H1 (cell line): ENCODE measurements at regions not wholly inside any gene's neighbourhood (a gene's known extent, or its start where the extent isn't known, plus 50 kb on each side); places are given as distances from the start of the nearest gene placed in this dataset.

Experiments
- CTCF ChIA-PET: fragments of 300-600 bp; sonication (Branson Sonifier 250); formaldehyde crosslinking; loops from one replicate; lab custom pipeline; 2021; ENCODE audit not compliant: partially characterized antibody; lab: Charles Lee
- POLR2A ChIA-PET: fragments of 300-600 bp; sonication (Branson Sonifier 250); formaldehyde crosslinking; loops from one replicate; lab custom pipeline; 2021; ENCODE audit warnings: inconsistent platforms; ENCODE audit not compliant: partially characterized antibody; lab: Charles Lee
- DNase-seq, 2 experiments: peaks; one replicate each; pipeline versions ENCODE4 v3.0.0 to v3.0.0-alpha.2; 2010 to 2022; ENCODE audit warnings: low spot score in 2 of 2, low read depth in 1 of 2, mixed read lengths in 1 of 2
- FAIRE-seq: peaks from 2 replicates; lab custom pipeline; 2011; peaks lifted over from hg19 to GRCh38; lab: Jason Lieb, UNC
- H2AFZ ChIP-seq: 2 replicates; pipeline ENCODE4 v1.8.1; 2012; ENCODE audit warnings: low read length, inconsistent platforms
- H2AK5ac ChIP-seq: 2 replicates; pipeline ENCODE4 v1.6.1; 2013; ENCODE audit warnings: low read depth, low read length
- H2BK120ac ChIP-seq: replicated peaks from 2 replicates; pipeline ENCODE3; 2013; ENCODE audit warnings: low read depth, low read length, inconsistent platforms
- H2BK12ac ChIP-seq: 2 replicates; pipeline ENCODE4 v1.6.1; 2013; ENCODE audit warnings: low read depth, low read length
- H2BK15ac ChIP-seq: 2 replicates; pipeline ENCODE4 v1.6.1; 2013; ENCODE audit warnings: low read length
- H2BK20ac ChIP-seq: 2 replicates; pipeline ENCODE4 v1.6.1; 2013; ENCODE audit warnings: low read length
- H2BK5ac ChIP-seq: 2 replicates; pipeline ENCODE4 v1.6.1; 2013; ENCODE audit warnings: low read depth, low read length
- H3K14ac ChIP-seq: 2 replicates; pipeline ENCODE4 v1.6.1; 2013; ENCODE audit warnings: inconsistent platforms; ENCODE audit not compliant: insufficient read length
- H3K18ac ChIP-seq: 2 replicates; pipeline ENCODE4 v1.6.1; 2013; ENCODE audit warnings: low read length; ENCODE audit errors: extremely low read depth
- H3K23ac ChIP-seq: 2 replicates; pipeline ENCODE4 v1.6.1; 2013; ENCODE audit warnings: inconsistent platforms; ENCODE audit not compliant: insufficient read length
- H3K23me2 ChIP-seq: 2 replicates; pipeline ENCODE4 v1.6.1; 2013; ENCODE audit warnings: low read depth, low read length
- H3K27ac ChIP-seq: 2 replicates; pipeline ENCODE4 v1.6.1; 2011; ENCODE audit warnings: low read depth, low read length, inconsistent platforms
- H3K27me3 ChIP-seq, 4 experiments: replicated peaks in 1 of 4; 1 replicate in 1 of 4; 2 replicates in 3 of 4; pipeline versions ENCODE4 v1.6.1 to v1.8.1; 2011 to 2013; ENCODE audit warnings: low read length in 3 of 4, mild to moderate bottlenecking in 3 of 4, inconsistent platforms in 2 of 4, mixed read lengths in 2 of 4, moderate library complexity in 1 of 4; ENCODE audit not compliant: control insufficient read depth in 3 of 4, insufficient read depth in 3 of 4; ENCODE audit errors: extremely low read depth in 1 of 4
- H3K36me3 ChIP-seq, 4 experiments: 2 replicates each; pipeline versions ENCODE4 v1.6.1 to v1.8.1; 2011 to 2013; ENCODE audit warnings: mild to moderate bottlenecking in 4 of 4, low read length in 3 of 4, moderate library complexity in 2 of 4, control low read depth in 1 of 4, inconsistent platforms in 1 of 4; ENCODE audit not compliant: insufficient read depth in 4 of 4, control insufficient read depth in 2 of 4
- H3K4ac ChIP-seq: replicated peaks from 2 replicates; pipeline ENCODE3; 2013; ENCODE audit warnings: low read length, low read depth, mixed read lengths, inconsistent platforms; ENCODE audit not compliant: insufficient read length
- H3K4me1 ChIP-seq, 4 experiments: replicated peaks in 1 of 4; 1 replicate in 1 of 4; 2 replicates in 3 of 4; pipeline versions ENCODE4 v1.6.1 to v1.8.1; 2011 to 2013; ENCODE audit warnings: low read length in 3 of 4, inconsistent platforms in 2 of 4, mixed read lengths in 1 of 4; ENCODE audit not compliant: insufficient read depth in 4 of 4, control insufficient read depth in 3 of 4
- H3K4me2 ChIP-seq, 2 experiments: 2 replicates each; pipeline versions ENCODE4 v1.6.1 to v1.8.1; 2011 to 2013; ENCODE audit warnings: low read depth in 2 of 2, low read length in 2 of 2, control low read depth in 1 of 2, inconsistent platforms in 1 of 2, mild to moderate bottlenecking in 1 of 2; ENCODE audit not compliant: insufficient read depth in 1 of 2
- H3K4me3 ChIP-seq, 4 experiments: fragments of 200-600, 300-600 bp in 1 of 4; sonication (generic), shearing (Covaris generic), sonication (Bioruptor Twin) in 1 of 4; 2 replicates each; pipeline versions ENCODE4 v1.5.1 to v1.8.1; 2011 to 2016; ENCODE audit warnings: low read length in 4 of 4, low read depth in 3 of 4, control low read depth in 2 of 4, inconsistent platforms in 2 of 4, mild to moderate bottlenecking in 2 of 4, mixed read lengths in 1 of 4, moderate library complexity in 1 of 4; ENCODE audit not compliant: insufficient read depth in 2 of 4; ENCODE audit errors: extremely low read depth in 1 of 4
- H3K56ac ChIP-seq: replicated peaks from 2 replicates; pipeline ENCODE3; 2013; ENCODE audit warnings: low read depth, mild to moderate bottlenecking, mixed read lengths, low read length, inconsistent platforms; ENCODE audit not compliant: insufficient read length
- H3K79me1 ChIP-seq: 2 replicates; pipeline ENCODE4 v1.6.1; 2013; ENCODE audit warnings: low read depth, low read length, control low read depth
- H3K79me2 ChIP-seq, 2 experiments: 2 replicates each; pipeline versions ENCODE4 v1.6.1 to v1.8.1; 2012 to 2013; ENCODE audit warnings: low read length in 2 of 2, mild to moderate bottlenecking in 2 of 2, inconsistent platforms in 1 of 2; ENCODE audit not compliant: insufficient read depth in 2 of 2, control insufficient read depth in 1 of 2
- H3K9ac ChIP-seq, 4 experiments: replicated peaks in 1 of 4; 1 replicate in 1 of 4; 2 replicates in 3 of 4; pipeline versions ENCODE4 v1.6.1 to v1.8.1; 2011 to 2013; ENCODE audit warnings: low read depth in 3 of 4, low read length in 3 of 4, control low read depth in 2 of 4, mild to moderate bottlenecking in 2 of 4, moderate library complexity in 2 of 4, inconsistent platforms in 1 of 4; ENCODE audit errors: extremely low read depth in 1 of 4
- H3K9me3 ChIP-seq, 2 experiments: 2 replicates each; pipeline versions ENCODE4 v1.6.1 to v1.8.1; 2012 to 2013; ENCODE audit warnings: mild to moderate bottlenecking in 2 of 2, moderate library complexity in 2 of 2, control low read depth in 1 of 2, inconsistent platforms in 1 of 2, low read depth in 1 of 2, low read length in 1 of 2, mixed read lengths in 1 of 2; ENCODE audit not compliant: insufficient read depth in 2 of 2
- H4K20me1 ChIP-seq, 2 experiments: replicated peaks in 1 of 2; 2 replicates each; pipeline versions ENCODE3 to v1.8.1; 2011 to 2013; ENCODE audit warnings: inconsistent platforms in 2 of 2, low read length in 2 of 2, mild to moderate bottlenecking in 1 of 2; ENCODE audit not compliant: insufficient read depth in 2 of 2, control insufficient read depth in 1 of 2
- H4K5ac ChIP-seq: 2 replicates; pipeline ENCODE4 v1.6.1; 2013; ENCODE audit warnings: low read length, low read depth, mixed read lengths, inconsistent platforms; ENCODE audit not compliant: insufficient read length
- H4K8ac ChIP-seq: 2 replicates; pipeline ENCODE4 v1.8.0; 2013; ENCODE audit warnings: mild to moderate bottlenecking, moderate library complexity, low read length, inconsistent platforms; ENCODE audit not compliant: insufficient read depth; ENCODE audit errors: extremely low read depth
- H4K91ac ChIP-seq: replicated peaks from 2 replicates; pipeline ENCODE3; 2013; ENCODE audit warnings: low read length, mixed read lengths, inconsistent platforms; ENCODE audit not compliant: insufficient read length
- BCL11A ChIP-seq, 2 experiments: IDR thresholded peaks; one replicate each; pipeline ENCODE4 v1.6.1; 2011; ENCODE audit warnings: low read depth in 2 of 2, low read length in 2 of 2, mild to moderate bottlenecking in 2 of 2
- BRCA1 ChIP-seq: IDR thresholded peaks from 2 replicates; pipeline ENCODE4 v1.6.1; 2012; ENCODE audit warnings: low read depth, low read length, improper control_type of control experiment
- CBX5 ChIP-seq: fragments of 300-800, 300-1000 bp; sonication (generic); IDR thresholded peaks from 2 replicates; pipeline ENCODE4 v1.7.1; 2016; ENCODE audit warnings: antibody characterized with exemption, low read length, low read depth
- EZH2 ChIP-seq: fragments of 200-600 bp; sonication (generic); IDR thresholded peaks from 2 replicates; pipeline ENCODE4 v1.7.1; 2012; ENCODE audit warnings: low read depth, mild to moderate bottlenecking, moderate library complexity, low read length, inconsistent platforms; ENCODE audit not compliant: severe bottlenecking
- JUN ChIP-seq: IDR thresholded peaks from 2 replicates; pipeline ENCODE4 v1.6.1; 2011; ENCODE audit warnings: low read depth, mild to moderate bottlenecking, improper control_type of control experiment, low read length
- POU5F1 ChIP-seq: IDR thresholded peaks from 2 replicates; pipeline ENCODE4 v1.6.1; 2011; ENCODE audit warnings: low read depth, mild to moderate bottlenecking, low read length, moderate library complexity
- RBBP5 ChIP-seq: IDR thresholded peaks from 2 replicates; pipeline ENCODE4 v1.7.1; 2012; ENCODE audit warnings: low read depth, mild to moderate bottlenecking, inconsistent platforms, low read length, moderate library complexity, borderline replicate concordance
- SIRT6 ChIP-seq: IDR thresholded peaks from one replicate; pipeline ENCODE4 v1.7.1; 2012; ENCODE audit warnings: low read length, inconsistent platforms
- SP2 ChIP-seq: IDR thresholded peaks from 2 replicates; pipeline ENCODE4 v1.6.1; 2012; ENCODE audit warnings: mild to moderate bottlenecking, low read length, inconsistent platforms
- SUZ12 ChIP-seq: fragments of 200-600 bp; sonication (generic); IDR thresholded peaks from 2 replicates; pipeline ENCODE4 v1.6.1; 2012; ENCODE audit warnings: mild to moderate bottlenecking, inconsistent platforms, low read length, moderate library complexity, mixed read lengths
- WGBS, 2 experiments: shearing (Covaris generic) in 1 of 2; methylation state at CpG; one replicate each; pipeline versions ENCODE4 v1.1.6 to v1.1.7; 2013 to 2015; ENCODE audit warnings: low lambda C conversion rate in 2 of 2, mixed read lengths in 2 of 2, inconsistent platforms in 1 of 2, low coverage in 1 of 2, missing lambda C conversion rate in 1 of 2; ENCODE audit not compliant: insufficient replicate concordance in 2 of 2, insufficient coverage in 1 of 2, insufficient read length in 1 of 2; ENCODE audit errors: extremely low coverage in 1 of 2, missing lambda C conversion rate in 1 of 2; 5-methylcytosine and 5-hydroxymethylcytosine counted together

- no peak overlapping the region for H3K23ac ChIP-seq
- H2BK12ac ChIP-seq, result no peak overlapping the region
- no peaks in the 10 kb centered on the region for H3K9me3 ChIP-seq
- H3K14ac ChIP-seq, result no peak overlapping the region
- H3K4ac ChIP-seq, result no peak overlapping the region
- no peak overlapping the region for H4K5ac ChIP-seq
- no peak overlapping the region for H3K18ac ChIP-seq
- H3K79me1 ChIP-seq, result no peaks in the 10 kb centered on the region
- no peak overlapping the region for H2AK5ac ChIP-seq
- no peak overlapping the region for H3K4me3 ChIP-seq
- no peak overlapping the region for H3K9ac ChIP-seq
- no peaks in the 10 kb centered on the region for H3K4me1 ChIP-seq
- H4K8ac ChIP-seq, result no peak overlapping the region
- DNase-seq (no peak), FAIRE-seq (no peak)
- no peak overlapping the region for H2BK120ac ChIP-seq
- no peak overlapping the region for H2AFZ ChIP-seq
- no peaks in the 10 kb centered on the region for H3K79me2 ChIP-seq
- no peak overlapping the region for H3K27ac ChIP-seq
- no peak overlapping the region for H3K4me2 ChIP-seq
- H3K27me3 ChIP-seq, result no peaks in the 10 kb centered on the region
- ChIA-PET POLR2A (no interaction called here), CTCF (interaction anchor here (0.7 kb wide), 1 partner anchor 98 kb away, joined by 3 read pairs; no protein-coding TSS in a partner anchor)
- H3K56ac ChIP-seq, result no peak overlapping the region
- H4K91ac ChIP-seq, result no peak overlapping the region
- no peak overlapping the region for H2BK5ac ChIP-seq
- no peaks in the 10 kb centered on the region for H3K36me3 ChIP-seq
- H3K23me2 ChIP-seq, result no peaks in the 10 kb centered on the region
- H2BK15ac ChIP-seq, result no peak overlapping the region
- no peak overlapping the region for H2BK20ac ChIP-seq
- H4K20me1 ChIP-seq, result no peaks in the 10 kb centered on the region
- 70% methylated on average over 5 of the region's 5 CpGs; no CpG with 5 or more reads in 1 of the 2 experiments for WGBS, 2 experiments
- TF ChIP-seq JUN, result no peak
- no peak for TF ChIP-seq SUZ12
- no peak for TF ChIP-seq RBBP5
- TF ChIP-seq SP2, result no peak
- no peak for TF ChIP-seq POU5F1
- TF ChIP-seq BRCA1, result no peak
- TF ChIP-seq SIRT6, result no peak
- TF ChIP-seq BCL11A (IDR thresholded peaks at IDR 0.05; ENCODE audit: low read depth in 2 of 2, low read length in 2 of 2), result no peak
- TF ChIP-seq EZH2, result no peak
- no peak for TF ChIP-seq CBX5
Measured at GRCh38 chr14:85276161-85276978, 253.6 kb upstream of the FLRT2 start.
